Choroid plexus epithelial cell (primary cell): ENCODE measurements at regions not wholly inside any gene's neighbourhood (a gene's known extent, or its start where the extent isn't known, plus 50 kb on each side); places are given as distances from the start of the nearest gene placed in this dataset.
A peak's percentile ranks its signal among the peaks of the same experiment; 100 is the strongest.

Source experiments
- DNase-seq: peaks from one replicate; pipeline ENCODE4 v3.0.0-alpha.2; 2010; ENCODE audit warnings: low read depth
- H3K4me3 ChIP-seq: 2 replicates; pipeline ENCODE4 v1.5.1; 2011; ENCODE audit warnings: low read depth, mild to moderate bottlenecking, control low read depth, low read length, moderate library complexity
- TF ChIP-seq, protein P1 (sequence below): conservative IDR thresholded peaks from 2 replicates; pipeline ENCODE4 v1.5.1; 2011; ENCODE audit warnings: low read depth, mild to moderate bottlenecking, control low read depth, inconsistent platforms, low read length, moderate library complexity

DNA sequence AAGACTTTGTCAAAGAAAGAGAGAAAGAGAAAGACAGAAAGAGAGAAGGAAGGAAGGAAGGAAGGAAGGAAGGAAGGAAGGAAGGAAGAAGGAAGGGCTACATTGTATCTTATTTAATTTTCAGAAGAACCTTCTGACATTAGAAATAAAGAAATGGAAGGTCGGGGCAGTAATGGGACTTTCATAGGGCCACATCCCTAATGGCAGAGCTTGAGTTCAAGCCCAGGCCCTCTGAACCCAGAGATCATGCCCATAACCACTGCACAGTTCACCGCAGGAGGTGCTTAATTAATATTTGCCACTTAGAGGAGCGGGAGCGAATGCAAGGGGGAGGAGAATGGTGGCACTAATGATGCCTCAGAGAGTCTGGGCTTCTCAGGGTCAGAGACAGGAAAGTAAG, 233.3 kb downstream of the MN1 start:
- TF ChIP-seq, protein P1, sequence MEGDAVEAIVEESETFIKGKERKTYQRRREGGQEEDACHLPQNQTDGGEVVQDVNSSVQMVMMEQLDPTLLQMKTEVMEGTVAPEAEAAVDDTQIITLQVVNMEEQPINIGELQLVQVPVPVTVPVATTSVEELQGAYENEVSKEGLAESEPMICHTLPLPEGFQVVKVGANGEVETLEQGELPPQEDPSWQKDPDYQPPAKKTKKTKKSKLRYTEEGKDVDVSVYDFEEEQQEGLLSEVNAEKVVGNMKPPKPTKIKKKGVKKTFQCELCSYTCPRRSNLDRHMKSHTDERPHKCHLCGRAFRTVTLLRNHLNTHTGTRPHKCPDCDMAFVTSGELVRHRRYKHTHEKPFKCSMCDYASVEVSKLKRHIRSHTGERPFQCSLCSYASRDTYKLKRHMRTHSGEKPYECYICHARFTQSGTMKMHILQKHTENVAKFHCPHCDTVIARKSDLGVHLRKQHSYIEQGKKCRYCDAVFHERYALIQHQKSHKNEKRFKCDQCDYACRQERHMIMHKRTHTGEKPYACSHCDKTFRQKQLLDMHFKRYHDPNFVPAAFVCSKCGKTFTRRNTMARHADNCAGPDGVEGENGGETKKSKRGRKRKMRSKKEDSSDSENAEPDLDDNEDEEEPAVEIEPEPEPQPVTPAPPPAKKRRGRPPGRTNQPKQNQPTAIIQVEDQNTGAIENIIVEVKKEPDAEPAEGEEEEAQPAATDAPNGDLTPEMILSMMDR, result no peak

DNA sequence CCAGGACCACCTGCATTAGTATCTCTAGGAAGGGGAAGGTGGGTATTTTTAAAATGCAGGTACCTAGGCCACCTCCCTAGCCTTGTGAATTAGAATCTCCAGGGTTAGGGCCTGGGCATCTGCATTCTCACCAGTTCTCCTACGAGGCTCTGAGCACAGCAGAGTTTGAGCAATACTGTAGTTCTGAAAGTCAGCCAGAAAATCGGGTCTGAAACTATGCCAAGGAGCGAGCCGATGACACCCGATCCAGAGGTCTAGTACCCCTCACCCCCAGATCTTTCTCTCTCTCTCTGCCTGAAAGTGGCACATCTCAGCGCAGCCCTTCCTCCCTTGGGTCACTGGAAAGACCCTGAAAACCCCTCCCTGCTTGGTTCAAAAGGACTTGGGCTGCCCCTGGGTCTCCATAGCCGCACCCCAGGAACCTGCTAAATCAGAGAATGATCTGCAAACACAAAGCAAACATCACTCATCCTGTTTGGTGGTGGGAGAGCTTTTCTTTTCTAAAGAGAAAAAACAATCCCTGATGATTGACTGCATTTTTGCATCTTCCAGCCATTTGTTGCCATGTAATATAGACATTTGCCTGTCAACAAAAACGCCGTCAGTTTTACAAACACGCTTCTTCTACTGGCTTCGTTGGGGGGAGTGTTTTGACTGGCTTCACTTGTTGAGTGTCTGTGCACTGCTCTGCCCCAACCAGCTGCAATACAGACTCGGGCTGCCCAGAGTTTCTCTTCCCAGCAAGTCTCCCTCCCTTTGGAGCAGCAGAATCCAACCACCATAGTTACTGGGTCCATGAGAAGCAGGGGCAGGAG, 229.9 kb downstream of the MN1 start:
- no peak overlapping the region for H3K4me3 ChIP-seq
- no peak for DNase-seq
- TF ChIP-seq, protein P1, result no peak

More for the DNA sequence above, 233.3 kb downstream of the MN1 start:
- DNase-seq, result no peak
- no peak overlapping the region for H3K4me3 ChIP-seq

DNA sequence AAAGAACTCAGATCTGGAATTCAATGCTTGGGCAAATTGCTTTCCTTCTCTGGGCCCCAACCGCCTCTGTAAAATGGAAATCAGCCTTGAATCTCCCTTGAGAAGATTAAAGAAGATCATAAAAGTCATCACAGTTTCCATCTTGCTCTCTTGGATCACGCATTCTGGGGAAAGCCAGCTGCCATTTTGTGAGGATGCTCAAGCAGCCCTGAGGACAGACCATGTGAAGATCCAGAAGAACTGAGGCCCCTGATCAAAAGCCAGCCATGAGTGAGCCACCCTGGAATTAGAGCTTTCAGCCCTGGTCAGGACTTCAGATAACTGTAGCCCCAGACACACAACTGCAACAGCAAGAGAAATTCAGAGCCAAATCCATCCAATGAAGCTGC, 229.3 kb downstream of the MN1 start:
- TF ChIP-seq, protein P1, result no peak
- H3K4me3 ChIP-seq, result no peak overlapping the region
- DNase-seq, result no peak

DNA sequence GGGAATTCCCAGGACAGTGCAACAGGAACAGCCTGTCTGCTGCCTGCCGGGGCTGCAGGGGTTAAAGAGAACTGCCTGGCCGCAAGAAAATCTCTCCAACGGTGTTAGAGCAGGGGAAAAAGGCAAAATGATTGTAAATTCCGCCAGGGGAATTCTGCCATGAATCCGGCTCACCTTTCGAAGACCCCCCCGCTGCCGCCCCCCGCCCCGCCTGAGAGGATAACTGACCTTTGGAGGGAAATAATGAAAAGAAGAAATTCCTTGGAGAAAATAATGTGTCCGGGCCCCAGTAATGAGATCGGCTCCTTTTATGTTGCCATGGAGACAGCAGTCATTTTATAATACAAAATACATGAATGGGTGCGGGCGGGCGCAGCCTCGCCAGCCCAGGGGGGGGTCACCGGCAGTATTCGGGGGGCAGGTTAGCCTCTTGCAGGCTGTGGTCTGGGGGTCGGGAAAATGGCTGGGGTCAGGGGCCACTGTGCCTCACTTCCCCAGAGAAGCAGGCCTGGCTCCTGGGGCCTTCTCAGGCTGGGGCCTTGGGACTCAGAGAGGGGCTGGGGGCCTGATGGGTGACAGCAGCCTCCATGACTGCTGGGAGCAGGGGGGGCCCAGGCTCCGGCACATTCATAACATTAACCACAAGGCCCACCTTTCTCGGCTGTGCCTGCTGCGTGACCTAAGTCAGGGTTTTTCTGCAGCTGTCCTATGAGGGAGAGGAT, 228.1 kb downstream of the MN1 start:
- no peak overlapping the region for H3K4me3 ChIP-seq
- DNase-seq, result peak; percentile 23
- TF ChIP-seq, protein P1, result no peak

DNA sequence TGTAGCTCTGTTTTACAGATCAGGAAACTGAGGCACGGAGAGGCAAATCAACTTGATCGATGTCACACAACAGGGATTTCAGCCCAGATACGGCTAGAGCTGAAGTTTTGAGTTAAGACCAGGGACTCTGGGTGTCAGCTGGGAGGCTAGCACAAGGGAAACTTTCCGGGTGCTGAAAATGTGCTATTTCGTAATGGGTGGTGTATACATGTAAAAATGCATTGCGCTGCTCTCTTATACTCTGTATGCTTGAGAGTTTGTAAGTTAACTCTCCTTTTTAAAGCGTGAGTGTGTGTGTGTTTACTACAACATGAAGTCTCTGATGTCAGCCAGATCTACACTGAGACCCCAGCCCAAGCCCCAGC, 227.6 kb downstream of the MN1 start:
- TF ChIP-seq, protein P1, result no peak
- no peak overlapping the region for H3K4me3 ChIP-seq
- DNase-seq, result peak; percentile 35

DNA sequence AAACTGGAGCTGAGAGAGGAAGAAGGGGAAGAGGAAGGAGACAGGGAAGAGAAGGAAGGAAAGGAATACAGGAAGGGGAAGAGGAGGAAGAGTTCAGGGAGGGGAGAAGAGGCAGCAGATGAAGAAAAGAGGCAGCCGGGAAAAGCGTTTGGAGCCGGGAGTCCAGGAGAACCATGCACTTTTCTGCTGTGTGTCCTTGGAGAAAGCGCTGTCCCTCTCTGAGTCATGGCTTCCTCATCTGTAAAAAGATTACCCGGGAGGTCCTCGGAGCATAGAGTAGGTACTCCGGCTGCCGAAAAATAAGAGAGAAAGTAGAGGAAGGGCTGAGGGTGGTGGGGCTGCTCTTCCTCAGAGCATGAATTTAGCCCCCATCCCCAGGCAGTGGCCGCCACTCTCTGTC, 226.9 kb downstream of the MN1 start:
- no peak overlapping the region for H3K4me3 ChIP-seq
- no peak for DNase-seq
- TF ChIP-seq, protein P1, result no peak
